HG03175 (cell line): ENCODE measurements at regions not wholly inside any gene's neighbourhood (a gene's known extent, or its start where the extent isn't known, plus 50 kb on each side); places are given as distances from the start of the nearest gene placed in this dataset.
A peak's percentile ranks its signal among the peaks of the same experiment; 100 is the strongest.
"Not testable (repeated sequence)": the region's sequence is repeated elsewhere in the genome, so short reads cannot be mapped to it uniquely, and the experiment has no call there.

Experiments
- ATAC-seq: cut with Tn5 transposase; IDR thresholded peaks from one replicate; pipeline ENCODE4 v1.9.1; 2021; ENCODE audit warnings: mild to moderate bottlenecking, moderate library complexity; ENCODE audit not compliant: unreplicated experiment

DNA sequence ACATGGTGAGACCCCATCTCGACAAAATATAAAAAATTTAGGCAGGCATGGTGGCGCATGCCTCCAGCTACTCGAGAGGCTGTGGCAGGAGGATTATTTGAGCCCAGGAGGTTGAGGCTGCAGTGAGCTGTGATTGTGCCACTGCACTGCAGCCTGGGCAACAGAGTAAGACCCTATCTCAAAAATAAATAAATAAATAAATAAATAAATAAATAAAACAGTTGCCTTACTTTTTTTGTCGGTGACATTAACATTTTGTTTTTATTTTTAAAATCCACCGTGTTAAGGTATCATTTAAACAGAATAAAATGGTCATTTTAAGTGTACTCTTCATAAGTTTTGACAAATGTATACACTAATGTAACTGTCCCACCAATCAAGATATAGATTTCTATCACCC, 57.0 kb downstream of the RASL11A start:
- ATAC-seq = no peak

DNA sequence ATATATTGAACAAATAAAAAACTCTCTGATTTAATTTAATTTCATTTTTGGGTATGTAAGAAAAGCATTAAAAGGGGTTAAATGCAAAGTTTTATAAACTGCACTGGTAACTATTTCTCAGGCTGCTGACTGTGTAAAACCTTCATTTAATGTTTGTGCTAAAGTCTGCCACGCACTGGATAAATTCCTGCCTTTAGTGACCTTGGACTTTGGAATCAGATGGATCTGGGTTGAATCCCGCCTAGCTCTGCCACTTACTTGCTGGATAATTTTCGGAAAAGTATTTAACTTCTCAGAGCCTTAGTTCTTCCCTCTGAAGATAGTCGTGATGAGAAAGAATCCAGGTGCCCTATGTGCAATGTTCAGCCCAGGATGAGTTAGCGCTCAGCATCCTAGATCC, 58.6 kb downstream of the RASL11A start:
- no peak for ATAC-seq

DNA sequence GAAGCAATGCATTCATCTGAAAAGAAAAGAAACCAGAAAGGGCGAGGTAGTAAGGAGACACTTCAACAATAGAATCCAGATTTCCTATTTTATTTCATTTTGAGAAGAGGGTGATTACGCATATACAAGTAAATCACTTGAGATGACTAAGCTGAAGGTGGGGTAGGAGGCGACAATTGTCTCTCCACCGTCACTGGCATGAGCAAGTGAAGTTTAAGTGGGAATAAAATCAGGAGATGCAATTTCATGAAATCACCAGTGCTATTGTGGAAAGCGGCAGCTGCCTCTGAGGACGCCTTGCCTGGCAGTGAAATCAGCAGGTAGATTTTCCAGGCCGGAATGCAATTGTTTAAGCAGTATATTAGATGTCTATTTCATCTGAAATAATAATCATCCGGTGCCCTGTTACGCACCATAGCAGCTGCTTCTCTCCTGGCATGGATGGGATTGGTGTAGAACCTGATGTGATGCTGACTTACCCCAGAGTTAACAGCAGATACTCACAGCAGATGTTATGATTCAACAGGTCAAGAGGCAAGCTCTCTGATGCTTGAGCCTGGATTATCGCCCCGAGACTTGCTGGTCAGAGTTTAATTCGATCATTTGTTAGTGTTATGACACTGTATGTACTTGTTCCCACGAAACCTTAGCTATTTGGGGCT, 64.3 kb downstream of the RASL11A start:
- ATAC-seq = no peak

DNA sequence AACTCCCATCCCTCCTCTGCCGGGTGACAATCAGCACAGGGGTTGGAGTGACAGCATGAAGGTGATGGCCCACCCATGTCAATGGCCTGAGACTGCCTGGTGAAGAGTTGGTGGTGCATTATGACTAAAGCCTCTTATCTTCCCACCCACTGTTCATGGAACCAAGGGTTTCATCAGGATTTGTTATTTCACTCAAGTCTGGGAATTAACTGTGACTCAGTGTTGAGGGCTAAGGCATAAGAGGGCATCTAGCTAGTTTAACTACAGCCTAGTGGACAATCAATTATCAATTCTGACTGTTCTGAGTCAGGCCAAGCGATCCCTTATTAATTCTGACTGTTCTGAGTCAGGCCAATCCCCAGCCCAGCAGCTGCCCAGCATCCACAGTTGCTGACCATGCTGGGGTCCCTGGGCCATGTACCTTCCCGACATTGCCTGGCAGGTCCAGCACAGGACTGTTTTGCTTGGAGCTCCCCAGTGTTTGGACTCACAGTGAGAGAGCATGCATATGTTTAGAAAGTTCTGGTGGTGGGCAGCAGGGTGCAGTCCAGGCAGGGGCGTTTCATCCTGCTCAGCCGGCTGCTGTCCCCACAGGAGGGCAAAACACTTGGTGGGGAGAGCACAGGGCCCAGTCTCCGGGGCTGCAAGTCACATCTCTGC, 65.5 kb downstream of the RASL11A start:
- no peak for ATAC-seq

DNA sequence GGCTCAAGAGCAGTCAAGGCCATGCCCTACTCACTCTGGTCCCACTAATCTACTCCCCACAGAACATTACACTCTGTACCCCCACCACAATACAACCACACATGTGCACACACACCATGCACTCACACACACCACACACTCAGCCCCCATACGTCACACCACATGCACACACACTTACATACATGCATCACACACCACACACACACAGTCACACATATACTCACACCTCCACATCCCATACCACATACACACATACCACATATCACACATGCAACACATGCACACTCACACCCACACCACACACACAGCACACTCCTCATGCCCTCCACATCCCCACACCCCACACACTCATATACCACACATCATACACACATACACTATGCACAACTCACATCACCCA, 67.6 kb downstream of the RASL11A start:
- no peak for ATAC-seq

DNA sequence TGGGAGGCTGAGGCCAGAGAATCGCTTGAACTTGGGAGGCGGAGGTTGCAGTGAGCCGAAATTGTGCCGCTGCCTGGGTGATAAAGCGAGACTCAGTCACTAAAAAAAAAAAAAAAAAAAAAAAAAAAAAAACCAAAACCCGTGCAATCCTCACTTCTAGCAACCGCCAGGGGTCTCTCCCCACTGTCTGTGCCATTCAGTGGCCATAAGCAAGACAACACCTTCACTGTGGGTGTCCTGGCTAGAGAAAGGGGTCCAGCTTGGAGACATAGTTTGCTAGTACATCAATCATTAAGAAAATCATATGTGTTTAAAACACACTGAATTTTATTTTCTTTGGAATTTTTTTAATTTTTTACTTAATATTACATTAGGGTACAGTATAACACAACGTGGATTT, 68.2 kb downstream of the RASL11A start:
- no peak for ATAC-seq

DNA sequence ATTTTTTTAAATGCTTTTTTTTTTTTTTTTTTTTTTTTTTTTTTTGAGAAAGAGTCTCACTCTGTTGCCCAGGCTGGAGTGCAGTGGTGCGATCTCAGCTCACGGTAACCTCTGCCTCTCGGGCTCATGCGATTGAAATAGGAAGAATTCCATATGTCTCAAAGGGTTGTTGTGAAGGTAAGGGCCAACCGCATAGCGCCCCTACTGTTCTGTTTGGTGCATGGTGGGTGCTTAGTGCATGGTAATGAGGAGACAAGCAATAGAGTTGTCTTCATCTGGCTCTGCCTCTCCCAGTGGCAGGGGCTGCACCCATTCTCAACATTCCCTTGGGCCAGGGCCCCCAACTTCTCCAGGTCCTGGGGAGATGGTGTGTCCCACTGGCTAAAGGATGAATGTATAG, 68.7 kb downstream of the RASL11A start:
- peak; percentile 73 for ATAC-seq

DNA sequence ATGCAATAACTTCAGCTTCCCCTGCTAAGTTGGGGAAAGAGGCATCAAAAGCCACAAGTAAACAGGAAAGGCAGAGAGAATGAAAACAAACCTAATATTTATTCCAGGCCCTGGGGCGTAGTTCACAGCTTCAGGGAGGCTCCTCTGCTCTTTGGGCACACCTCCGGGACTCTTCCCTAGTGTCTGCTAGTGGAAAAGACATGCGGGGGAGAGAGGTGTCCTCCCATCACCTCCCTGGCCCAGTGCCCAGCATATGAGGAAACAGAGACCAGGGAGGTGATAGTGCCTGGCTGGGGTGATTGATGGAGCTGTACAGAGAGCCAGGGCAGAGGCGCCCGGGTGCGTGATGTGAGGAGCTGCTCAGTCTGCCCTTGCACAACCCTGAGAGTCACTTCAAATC, 71.0 kb downstream of the RASL11A start:
- no peak for ATAC-seq

DNA sequence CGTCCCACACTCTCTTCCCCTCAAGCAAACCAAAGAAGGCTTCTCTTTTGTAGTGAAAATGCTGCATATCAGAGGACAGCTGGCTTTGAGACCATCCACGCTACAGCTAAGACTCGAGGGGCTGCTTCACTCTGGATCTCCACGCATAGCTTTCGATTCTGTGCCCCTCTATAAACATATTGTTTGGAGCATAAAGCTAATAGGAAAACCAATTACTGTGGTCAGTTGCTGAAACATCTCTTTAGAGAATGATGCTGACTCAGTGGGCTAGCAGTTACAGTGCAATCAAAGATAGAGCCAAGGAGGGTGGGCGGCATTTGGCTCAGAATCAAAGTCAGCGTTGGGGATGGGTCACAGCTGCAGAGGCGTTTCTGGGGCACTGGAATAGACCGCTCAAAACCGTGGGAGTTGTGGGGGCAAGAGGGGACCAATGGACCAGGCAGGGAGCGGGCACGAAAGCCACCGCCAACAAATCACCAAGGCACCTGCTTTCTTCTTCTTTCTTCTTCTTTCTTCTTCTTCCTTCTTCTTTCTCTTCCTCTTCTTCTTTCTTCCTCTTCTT, 76.7 kb downstream of the RASL11A start:
- ATAC-seq = no peak

DNA sequence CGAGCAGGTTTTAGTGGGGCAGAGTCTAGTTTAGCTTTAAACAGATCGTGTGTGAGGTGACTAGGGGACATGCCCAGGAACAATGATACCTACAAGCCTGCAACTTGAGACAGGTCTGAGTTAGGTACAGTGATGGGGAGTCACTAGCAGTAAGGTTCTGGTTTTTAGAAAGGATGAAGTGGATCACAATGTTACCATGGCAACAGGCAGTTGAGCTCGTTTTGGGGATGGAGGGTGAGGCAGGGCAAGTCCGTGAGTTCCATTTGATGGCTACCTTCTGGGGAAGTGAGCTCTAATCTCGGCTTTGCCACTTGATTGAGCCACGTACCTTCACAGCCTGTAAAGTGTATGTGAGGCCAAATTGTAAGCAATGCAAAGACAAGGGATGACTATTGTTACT, 76.0 kb upstream of the GTF3A start:
- ATAC-seq = no peak

DNA sequence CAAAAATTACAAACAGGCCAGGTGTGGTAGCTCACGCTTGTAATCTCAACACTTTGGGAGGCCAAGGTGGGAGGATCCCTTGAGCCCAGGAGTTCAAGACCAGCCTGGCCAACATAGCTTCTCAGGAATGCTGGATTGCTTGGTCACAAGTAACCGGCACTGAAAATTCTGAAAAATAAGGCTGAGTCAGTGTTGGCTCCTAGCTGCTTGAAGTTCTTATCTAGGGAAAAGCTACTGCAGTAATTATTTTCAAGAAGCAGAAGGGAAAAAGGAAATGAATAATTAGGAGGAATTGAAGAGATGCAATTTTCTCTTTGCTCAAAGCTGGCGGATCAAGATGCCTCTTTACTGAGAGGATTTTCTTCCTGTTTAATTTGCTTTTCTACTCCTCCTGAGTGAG, 75.0 kb upstream of the GTF3A start:
- no peak for ATAC-seq

DNA sequence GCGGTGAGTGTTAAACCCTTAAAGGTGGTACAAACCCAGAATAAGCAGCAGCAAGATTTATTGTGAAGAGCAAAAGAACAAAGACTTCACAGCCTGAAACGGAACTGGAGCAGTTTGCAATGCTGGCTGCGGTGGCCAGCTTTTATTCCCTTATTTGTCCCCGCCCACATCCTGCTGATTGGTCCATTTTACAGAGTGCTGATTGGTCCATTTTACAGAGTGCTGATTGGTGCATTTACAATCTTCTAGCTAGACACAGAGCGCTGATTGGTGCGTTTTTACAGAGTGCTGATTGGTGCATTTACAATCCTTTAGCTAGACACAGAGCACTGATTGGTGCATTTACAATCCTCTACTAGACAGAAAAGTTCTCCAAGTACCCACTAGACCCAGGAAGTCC, 73.6 kb upstream of the GTF3A start:
- ATAC-seq = not testable (repeated sequence)

DNA sequence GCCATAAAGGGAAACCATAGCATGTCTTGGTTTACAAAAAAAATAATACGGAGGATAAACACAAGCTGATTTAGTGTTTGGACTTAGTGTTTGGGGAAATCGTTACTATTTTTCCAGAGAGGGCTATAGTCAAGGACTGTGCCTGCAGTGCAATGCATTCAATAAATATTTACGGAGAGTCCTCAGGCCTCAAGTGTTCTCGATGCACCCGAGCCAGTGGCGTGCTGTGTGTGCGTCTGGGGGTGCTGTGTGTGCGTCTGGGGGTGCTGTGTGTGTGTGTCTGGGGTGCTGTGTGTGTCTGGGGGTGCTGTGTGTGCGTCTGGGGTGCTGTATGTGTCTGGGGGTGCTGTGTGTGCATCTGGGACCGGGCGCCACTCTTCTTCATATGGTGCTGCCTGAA, 71.7 kb upstream of the GTF3A start:
- no peak for ATAC-seq

DNA sequence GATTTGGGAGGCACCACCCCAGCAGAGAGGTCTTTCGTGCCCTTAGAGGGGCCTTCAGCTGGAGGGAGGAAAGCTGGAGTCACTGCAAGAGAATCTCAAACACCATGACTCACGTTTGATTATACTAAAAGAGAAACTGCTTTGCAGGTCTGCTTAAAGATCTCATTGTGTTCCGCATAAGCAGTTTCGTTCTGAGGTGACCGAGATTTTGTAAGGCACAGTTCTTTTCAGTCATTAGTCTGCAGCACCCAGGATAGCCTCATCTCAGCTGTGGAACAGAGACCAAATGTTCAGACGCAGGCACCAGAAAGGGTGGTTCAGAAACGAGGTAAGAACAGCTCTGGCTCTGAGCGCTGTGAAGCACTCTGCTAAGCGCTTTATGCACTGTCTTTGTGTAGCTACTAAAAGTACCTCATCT, 71.2 kb upstream of the GTF3A start:
- peak; percentile 97 for ATAC-seq

DNA sequence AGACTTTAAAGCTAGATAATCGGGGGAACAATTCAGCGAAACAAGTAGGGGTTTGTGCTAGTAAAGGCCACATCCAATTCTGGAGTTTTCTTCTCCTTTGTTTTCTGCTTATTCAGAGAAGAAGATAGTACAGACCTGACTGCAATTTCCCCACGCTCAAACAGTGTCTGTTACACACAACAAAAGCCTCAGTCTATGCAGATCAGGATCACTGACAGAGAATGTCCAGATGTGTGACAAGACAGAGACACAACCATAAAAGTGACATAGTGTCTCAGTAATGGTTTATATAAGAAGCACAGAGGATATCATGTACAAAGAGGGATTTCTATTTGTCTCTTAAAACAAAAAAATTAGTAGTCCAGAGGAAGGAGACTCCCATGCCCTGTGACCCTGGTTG, 70.7 kb upstream of the GTF3A start:
- no peak for ATAC-seq

DNA sequence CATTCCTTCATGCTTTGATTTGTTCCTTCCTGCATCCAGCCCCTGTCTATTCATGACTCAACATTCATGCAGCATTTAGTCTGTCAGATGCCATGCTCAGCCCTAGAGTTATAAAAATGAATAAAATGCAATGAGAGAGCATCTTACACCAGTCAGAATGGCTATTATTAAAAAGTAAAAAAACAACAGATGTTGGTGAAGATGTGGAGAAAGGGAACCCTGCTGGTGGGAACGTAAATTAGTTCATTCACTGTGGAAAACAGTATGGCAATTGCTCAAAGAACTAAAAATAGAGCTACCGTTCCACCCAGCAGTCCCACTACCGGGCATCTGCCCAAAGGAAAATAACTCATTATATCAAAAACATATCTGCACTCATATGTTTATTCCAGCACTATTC, 70.0 kb upstream of the GTF3A start:
- ATAC-seq = no peak

DNA sequence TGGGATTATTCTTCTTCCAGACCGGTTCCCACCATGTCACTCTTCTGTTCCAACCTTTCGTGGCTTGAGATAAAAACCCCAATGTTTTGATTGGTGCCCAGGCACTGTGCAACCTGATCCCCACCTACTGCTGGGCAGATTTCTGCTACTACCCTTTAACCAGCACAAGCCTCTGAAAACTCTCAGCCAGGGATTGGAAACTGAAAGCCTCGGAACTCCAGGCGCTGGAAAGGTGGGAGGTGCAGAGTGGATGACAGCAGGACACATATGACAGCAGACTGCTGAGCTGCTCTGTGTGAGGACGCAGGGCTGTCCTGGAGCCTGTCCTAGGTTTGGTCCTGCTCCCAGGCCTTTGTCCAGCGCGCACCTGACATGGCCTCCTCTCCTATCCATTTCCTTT, 68.5 kb upstream of the GTF3A start:
- no peak for ATAC-seq

DNA sequence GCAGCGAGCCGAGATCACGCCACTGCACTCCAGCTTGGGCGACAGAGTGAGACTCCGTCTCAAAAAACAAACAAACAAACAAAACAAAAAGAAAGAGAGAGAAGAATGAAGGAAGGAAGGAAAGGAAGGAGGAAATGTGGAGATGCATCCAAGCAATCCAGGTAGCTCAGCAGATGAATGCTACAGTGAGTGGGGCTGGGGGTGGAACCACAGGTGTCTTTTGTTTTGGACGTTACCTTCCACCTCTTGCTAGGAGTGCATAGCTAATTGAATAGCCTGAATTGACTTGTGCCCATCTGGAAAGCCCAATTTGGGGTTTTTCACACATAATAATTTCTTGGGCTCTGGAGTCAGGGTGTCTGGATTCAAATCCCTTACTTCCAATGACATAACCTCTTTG, 66.0 kb upstream of the GTF3A start:
- no peak for ATAC-seq

DNA sequence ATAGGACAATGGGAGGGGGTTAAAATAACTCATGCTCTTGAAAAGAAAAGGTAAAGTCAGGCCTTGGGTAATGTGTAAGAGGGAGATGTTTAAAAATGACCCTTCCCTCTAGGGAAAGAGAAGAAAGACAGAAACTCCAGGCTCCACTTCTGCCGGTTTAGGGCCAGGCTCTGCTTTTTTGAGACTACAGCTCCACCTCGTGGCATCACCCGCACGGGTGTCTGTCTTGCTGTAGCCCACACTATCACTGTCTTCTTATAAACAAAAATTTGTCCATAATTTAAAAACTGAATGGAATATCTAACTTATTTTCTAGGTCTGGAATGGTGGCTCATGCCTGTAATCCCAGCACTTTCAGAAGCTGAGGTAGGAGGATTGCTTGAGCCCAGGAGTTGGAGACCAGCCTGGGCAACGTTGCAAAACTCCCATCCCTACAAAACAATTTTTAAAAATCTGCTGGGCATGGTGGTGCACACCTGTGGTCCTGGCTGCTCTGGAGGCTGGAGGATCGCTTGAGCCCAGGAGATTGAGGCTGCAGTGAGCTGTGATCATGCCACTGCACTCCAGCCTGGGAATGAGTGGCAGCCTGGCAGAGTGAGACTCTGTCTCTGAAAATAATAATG, 65.1 kb upstream of the GTF3A start:
- peak; percentile 42 for ATAC-seq

DNA sequence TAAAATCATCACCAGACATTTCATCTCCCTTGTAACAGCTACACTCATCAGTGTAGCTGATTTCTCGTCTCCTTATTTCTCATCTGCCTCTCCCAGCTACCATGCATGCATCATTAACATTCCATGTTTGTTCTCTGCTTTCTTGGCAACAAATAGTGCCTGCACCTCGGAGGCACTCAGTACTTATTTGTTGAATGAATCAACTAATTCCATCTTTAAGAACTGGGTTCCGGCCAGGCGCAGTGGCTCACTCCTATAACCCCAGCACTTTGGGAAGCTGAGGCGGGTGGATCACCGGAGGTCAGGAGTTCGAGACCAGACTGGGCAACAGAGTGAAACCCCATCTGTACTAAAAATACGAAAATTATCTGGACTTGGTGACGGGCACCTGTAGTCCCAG, 63.9 kb upstream of the GTF3A start:
- ATAC-seq = no peak

DNA sequence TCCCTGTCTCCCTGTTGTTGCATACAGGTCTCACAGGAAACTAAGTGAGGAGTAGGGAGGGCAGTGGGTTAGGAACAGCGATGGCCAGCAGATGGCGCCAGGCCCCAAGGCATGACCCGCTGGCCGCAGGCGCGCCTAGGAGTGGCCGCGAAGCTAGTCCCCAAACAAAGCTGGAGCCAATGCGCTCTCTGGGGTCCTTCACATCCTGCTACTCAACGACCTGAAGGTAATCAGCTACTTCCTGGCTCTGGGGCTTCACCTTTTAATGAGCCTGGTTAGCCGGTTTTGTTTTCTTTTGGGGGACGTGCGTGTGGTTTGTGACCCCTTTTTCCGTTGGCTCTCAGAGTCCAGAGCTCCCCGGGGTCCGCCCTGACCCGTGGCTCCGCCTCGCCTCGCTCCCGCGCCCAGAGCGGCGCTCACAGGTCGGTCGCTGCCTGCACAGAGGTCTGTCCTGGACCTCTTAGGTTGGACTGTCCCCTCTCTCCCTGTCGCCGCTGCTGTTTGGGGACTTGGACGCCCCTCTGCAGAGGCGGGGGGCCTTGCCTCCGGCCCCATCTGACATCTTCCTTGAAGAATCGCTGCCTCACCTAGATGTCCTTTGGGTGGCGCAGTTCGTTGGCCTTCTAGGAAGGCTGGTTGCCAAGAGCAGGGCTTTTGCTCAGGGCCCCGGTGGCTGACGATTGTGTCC, 62.2 kb upstream of the GTF3A start:
- peak; percentile 89 for ATAC-seq

DNA sequence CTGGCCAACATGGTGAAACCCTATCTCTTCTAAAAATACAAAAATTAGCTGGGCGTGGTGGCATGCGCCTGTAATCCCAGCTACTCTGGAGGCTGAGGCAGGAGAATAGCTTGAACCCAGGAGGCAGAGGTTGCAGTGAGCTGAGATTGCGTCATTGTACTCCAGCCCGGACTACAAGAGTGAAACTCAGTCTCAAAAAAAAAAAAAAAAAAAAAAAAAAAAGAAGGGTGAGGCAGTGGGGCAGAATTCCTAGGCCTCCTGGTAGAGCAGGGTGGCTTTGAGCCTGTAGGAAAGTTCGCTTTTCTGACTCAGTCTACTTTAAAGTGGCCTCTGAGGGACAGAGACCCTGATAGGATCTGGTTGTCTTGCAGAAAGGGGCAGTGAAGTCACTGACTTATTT, 60.8 kb upstream of the GTF3A start:
- ATAC-seq = not testable (repeated sequence)
